Astrocyte (in vitro differentiated cells and primary cell): ENCODE measurements at regions not wholly inside any gene's neighbourhood (a gene's known extent, or its start where the extent isn't known, plus 50 kb on each side); places are given as distances from the start of the nearest gene placed in this dataset.

ENCODE experiments used
- CTCF ChIP-seq: IDR thresholded peaks from 2 replicates; pipeline ENCODE4 v1.5.1; 2011; ENCODE audit warnings: low read depth, mild to moderate bottlenecking, inconsistent platforms, low read length, moderate library complexity; ENCODE audit not compliant: insufficient read depth
- EZH2 ChIP-seq: IDR thresholded peaks from 2 replicates; pipeline ENCODE4 v1.6.1; 2012; ENCODE audit warnings: mild to moderate bottlenecking, low read length, inconsistent platforms; ENCODE audit not compliant: insufficient read depth

GRCh38 chr2:236871500-236872001 is 214.1 kb upstream of the COPS8 start:
- TF ChIP-seq CTCF (no peak), EZH2 (no peak)
